ENCODE measurements at regions not wholly inside any gene's neighbourhood (a gene's known extent, or its start where the extent isn't known, plus 50 kb on each side); places are given as distances from the start of the nearest gene placed in this dataset.

DNA sequence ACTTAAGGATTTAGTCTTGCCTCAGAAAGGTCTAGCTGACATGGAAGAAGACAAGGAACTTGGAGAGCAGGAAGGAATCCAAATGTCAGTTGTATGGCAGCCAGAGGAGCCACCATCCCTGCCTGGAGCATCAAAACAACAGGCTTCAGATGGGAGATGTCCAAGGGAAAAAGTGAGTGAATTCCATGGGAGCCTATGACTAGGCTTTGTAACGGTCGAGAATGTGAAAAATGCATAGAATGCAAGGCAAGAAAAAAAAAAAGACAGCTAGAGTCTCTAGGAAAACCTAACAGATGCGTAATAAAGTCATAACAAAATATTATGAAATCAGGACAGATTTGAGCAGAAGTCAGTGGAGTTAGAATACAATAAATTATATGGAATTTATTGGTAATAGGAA lies 183.7 kb upstream of the LSM14A start:
- H3K4me2 ChIP-seq (ENCODE audit: low read length): no peak overlapping the region
- H3K4ac ChIP-seq (ENCODE audit: low read depth, low read length): no peak overlapping the region
- no peaks in the 10 kb centered on the region for H3K4me1 ChIP-seq (ENCODE audit: control insufficient read depth, low read depth, low read length)
- no peak overlapping the region for H2BK5ac ChIP-seq (ENCODE audit: low read length)
- no peak overlapping the region for H2BK120ac ChIP-seq (ENCODE audit: low read depth, low read length)
- DNase-seq: peak; percentile 74
- no peak overlapping the region for H3K4me3 ChIP-seq (ENCODE audit: low read length)
- H2AK5ac ChIP-seq (ENCODE audit: low read length): no peak overlapping the region
- no peaks in the 10 kb centered on the region for H3K27me3 ChIP-seq (ENCODE audit: insufficient read depth, low read length, poor library complexity)
- no peak overlapping the region for H3K27ac ChIP-seq (ENCODE audit: low read depth, low read length)
- WGBS (ENCODE audit: extremely low coverage, insufficient coverage, low lambda C conversion rate): no CpG with 5 or more reads among the region's 3 CpGs
- no peak overlapping the region for H3K23ac ChIP-seq (ENCODE audit: low read length)
- H3K9ac ChIP-seq (ENCODE audit: low read length): no peak overlapping the region
- H3K36me3 ChIP-seq (ENCODE audit: control insufficient read depth, insufficient read depth, low read length): no peaks in the 10 kb centered on the region
- no peaks in the 10 kb centered on the region for H3K79me1 ChIP-seq (ENCODE audit: low read length)
- H3K79me2 ChIP-seq (ENCODE audit: control insufficient read depth, insufficient read depth, low read length): no peaks in the 10 kb centered on the region
- no peak overlapping the region for H2BK15ac ChIP-seq (replicated peaks; ENCODE audit: low read depth)
- H3K18ac ChIP-seq (ENCODE audit: low read length): no peak overlapping the region
- H4K5ac ChIP-seq (ENCODE audit: low read length): no peak overlapping the region
- H3K56ac ChIP-seq (ENCODE audit: low read length): no peak overlapping the region
- no peak overlapping the region for H4K8ac ChIP-seq (ENCODE audit: low read depth, low read length)

GRCh38 chr19:33997690-33998089 lies 174.6 kb upstream of the LSM14A start:
- no peak overlapping the region for H3K27ac ChIP-seq (ENCODE audit: low read depth, low read length)
- DNase-seq: no peak

GRCh38 chr19:33998302-33998701 lies 174.0 kb upstream of the LSM14A start:
- Histone ChIP-seq H3K27me3 (ENCODE audit: insufficient read depth, low read length, poor library complexity) (no peaks in the 10 kb centered on the region), H2BK15ac (replicated peaks; ENCODE audit: low read depth) (no peak overlapping the region), H3K36me3 (ENCODE audit: control insufficient read depth, insufficient read depth, low read length) (no peaks in the 10 kb centered on the region), H3K23ac (ENCODE audit: low read length) (no peak overlapping the region), H2AK5ac (ENCODE audit: low read length) (no peak overlapping the region), H3K79me1 (ENCODE audit: low read length) (no peaks in the 10 kb centered on the region), H4K8ac (ENCODE audit: low read depth, low read length) (no peak overlapping the region), H2BK120ac (ENCODE audit: low read depth, low read length) (no peak overlapping the region), H3K56ac (ENCODE audit: low read length) (no peak overlapping the region), H3K4me3 (ENCODE audit: low read length) (no peak overlapping the region), H3K27ac (ENCODE audit: low read depth, low read length) (no peak overlapping the region), H2BK5ac (ENCODE audit: low read length) (no peak overlapping the region), H4K5ac (ENCODE audit: low read length) (no peak overlapping the region), H3K79me2 (ENCODE audit: control insufficient read depth, insufficient read depth, low read length) (no peaks in the 10 kb centered on the region), H3K4ac (ENCODE audit: low read depth, low read length) (no peak overlapping the region), H3K18ac (ENCODE audit: low read length) (no peak overlapping the region), H3K4me2 (ENCODE audit: low read length) (no peak overlapping the region), H3K4me1 (ENCODE audit: control insufficient read depth, low read depth, low read length) (no peaks in the 10 kb centered on the region), H3K9ac (ENCODE audit: low read length) (no peak overlapping the region)
- no peak for DNase-seq
- no CpG with 5 or more reads among the region's 5 CpGs for WGBS (ENCODE audit: extremely low coverage, insufficient coverage, low lambda C conversion rate)

More at GRCh38 chr19:33997690-33998089, 174.6 kb upstream of the LSM14A start:
- H3K4me2 ChIP-seq (ENCODE audit: low read length): no peak overlapping the region
- no CpG with 5 or more reads among the region's 2 CpGs for WGBS (ENCODE audit: extremely low coverage, insufficient coverage, low lambda C conversion rate)
- no peak overlapping the region for H3K4ac ChIP-seq (ENCODE audit: low read depth, low read length)
- no peak overlapping the region for H3K18ac ChIP-seq (ENCODE audit: low read length)
- no peak overlapping the region for H2BK120ac ChIP-seq (ENCODE audit: low read depth, low read length)
- H3K4me1 ChIP-seq (ENCODE audit: control insufficient read depth, low read depth, low read length): no peaks in the 10 kb centered on the region
- no peak overlapping the region for H2BK15ac ChIP-seq (replicated peaks; ENCODE audit: low read depth)
- no peaks in the 10 kb centered on the region for H3K27me3 ChIP-seq (ENCODE audit: insufficient read depth, low read length, poor library complexity)
- no peak overlapping the region for H2BK5ac ChIP-seq (ENCODE audit: low read length)
- H4K5ac ChIP-seq (ENCODE audit: low read length): no peak overlapping the region
- H3K36me3 ChIP-seq (ENCODE audit: control insufficient read depth, insufficient read depth, low read length): no peaks in the 10 kb centered on the region
- no peak overlapping the region for H2AK5ac ChIP-seq (ENCODE audit: low read length)
- H3K79me1 ChIP-seq (ENCODE audit: low read length): no peaks in the 10 kb centered on the region
- H3K23ac ChIP-seq (ENCODE audit: low read length): no peak overlapping the region
- no peak overlapping the region for H3K9ac ChIP-seq (ENCODE audit: low read length)
- H3K79me2 ChIP-seq (ENCODE audit: control insufficient read depth, insufficient read depth, low read length): no peaks in the 10 kb centered on the region
- H3K56ac ChIP-seq (ENCODE audit: low read length): no peak overlapping the region
- H3K4me3 ChIP-seq (ENCODE audit: low read length): no peak overlapping the region
- H4K8ac ChIP-seq (ENCODE audit: low read depth, low read length): no peak overlapping the region

DNA sequence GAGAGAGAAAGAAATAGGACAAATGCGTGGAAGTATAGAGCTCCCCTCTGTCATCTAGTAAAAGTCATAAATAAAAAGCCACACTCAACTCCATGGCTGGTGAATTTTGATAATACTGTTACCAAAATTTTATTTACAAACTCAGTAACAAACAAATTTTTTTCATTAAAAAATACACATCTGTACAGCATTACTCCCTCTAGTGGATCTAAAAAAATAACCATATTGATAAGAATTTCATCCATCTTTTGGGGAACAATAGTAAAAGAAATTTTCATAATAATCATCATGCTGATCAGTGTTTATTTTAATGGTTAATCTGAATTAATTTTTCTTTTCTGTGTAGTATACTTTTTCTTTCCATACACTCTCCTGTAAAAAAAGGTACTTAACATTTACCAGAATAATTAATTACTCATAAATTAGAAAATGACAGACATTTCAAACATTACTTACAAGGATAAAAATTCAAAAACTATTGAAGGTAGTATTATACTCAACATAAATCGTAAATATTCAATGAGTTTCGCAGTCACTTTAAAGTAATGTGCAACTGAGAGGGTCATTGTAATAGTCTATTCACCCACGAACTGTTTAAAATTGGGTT lies 173.5 kb upstream of the LSM14A start:
- no peak overlapping the region for H3K4ac ChIP-seq (ENCODE audit: low read depth, low read length)
- no peak overlapping the region for H2AK5ac ChIP-seq (ENCODE audit: low read length)
- no peak overlapping the region for H3K4me3 ChIP-seq (ENCODE audit: low read length)
- no peak overlapping the region for H2BK5ac ChIP-seq (ENCODE audit: low read length)
- WGBS (ENCODE audit: extremely low coverage, insufficient coverage, low lambda C conversion rate): 100% methylated on average over 1 of the region's 4 CpGs
- H3K9ac ChIP-seq (ENCODE audit: low read length): no peak overlapping the region
- no peak for DNase-seq
- no peak overlapping the region for H2BK120ac ChIP-seq (ENCODE audit: low read depth, low read length)
- H3K23ac ChIP-seq (ENCODE audit: low read length): no peak overlapping the region
- no peaks in the 10 kb centered on the region for H3K79me2 ChIP-seq (ENCODE audit: control insufficient read depth, insufficient read depth, low read length)
- no peak overlapping the region for H3K56ac ChIP-seq (ENCODE audit: low read length)
- no peak overlapping the region for H3K18ac ChIP-seq (ENCODE audit: low read length)
- H3K4me2 ChIP-seq (ENCODE audit: low read length): no peak overlapping the region
- no peak overlapping the region for H2BK15ac ChIP-seq (replicated peaks; ENCODE audit: low read depth)
- no peak overlapping the region for H4K8ac ChIP-seq (ENCODE audit: low read depth, low read length)
- H4K5ac ChIP-seq (ENCODE audit: low read length): no peak overlapping the region
- no peaks in the 10 kb centered on the region for H3K36me3 ChIP-seq (ENCODE audit: control insufficient read depth, insufficient read depth, low read length)
- no peaks in the 10 kb centered on the region for H3K79me1 ChIP-seq (ENCODE audit: low read length)
- no peaks in the 10 kb centered on the region for H3K4me1 ChIP-seq (ENCODE audit: control insufficient read depth, low read depth, low read length)
- H3K27me3 ChIP-seq (ENCODE audit: insufficient read depth, low read length, poor library complexity): no peaks in the 10 kb centered on the region
- no peak overlapping the region for H3K27ac ChIP-seq (ENCODE audit: low read depth, low read length)

- Histone ChIP-seq H3K23ac (ENCODE audit: low read length) (no peak overlapping the region), H3K36me3 (ENCODE audit: control insufficient read depth, insufficient read depth, low read length) (no peaks in the 10 kb centered on the region), H3K9ac (ENCODE audit: low read length) (no peak overlapping the region), H3K4me1 (ENCODE audit: control insufficient read depth, low read depth, low read length) (no peaks in the 10 kb centered on the region), H3K18ac (ENCODE audit: low read length) (no peak overlapping the region), H4K5ac (ENCODE audit: low read length) (no peak overlapping the region), H3K27ac (ENCODE audit: low read depth, low read length) (no peak overlapping the region), H2BK15ac (replicated peaks; ENCODE audit: low read depth) (no peak overlapping the region), H2BK5ac (ENCODE audit: low read length) (no peak overlapping the region), H3K27me3 (ENCODE audit: insufficient read depth, low read length, poor library complexity) (no peaks in the 10 kb centered on the region), H3K79me2 (ENCODE audit: control insufficient read depth, insufficient read depth, low read length) (no peaks in the 10 kb centered on the region), H2BK120ac (ENCODE audit: low read depth, low read length) (no peak overlapping the region), H3K4me2 (ENCODE audit: low read length) (no peak overlapping the region), H3K4me3 (ENCODE audit: low read length) (no peak overlapping the region), H3K4ac (ENCODE audit: low read depth, low read length) (no peak overlapping the region), H3K79me1 (ENCODE audit: low read length) (no peaks in the 10 kb centered on the region), H3K56ac (ENCODE audit: low read length) (no peak overlapping the region), H2AK5ac (ENCODE audit: low read length) (no peak overlapping the region), H4K8ac (ENCODE audit: low read depth, low read length) (no peak overlapping the region)
- DNase-seq: no peak
- WGBS (ENCODE audit: extremely low coverage, insufficient coverage, low lambda C conversion rate): no CpG with 5 or more reads among the region's 3 CpGs
Measured at GRCh38 chr19:34017024-34017423, 155.3 kb upstream of the LSM14A start.

GRCh38 chr19:34017601-34018000 lies 154.7 kb upstream of the LSM14A start:
- no peak overlapping the region for H3K9ac ChIP-seq (ENCODE audit: low read length)
- H3K23ac ChIP-seq (ENCODE audit: low read length): no peak overlapping the region
- no peak overlapping the region for H2AK5ac ChIP-seq (ENCODE audit: low read length)
- no peak overlapping the region for H3K56ac ChIP-seq (ENCODE audit: low read length)
- no peaks in the 10 kb centered on the region for H3K79me2 ChIP-seq (ENCODE audit: control insufficient read depth, insufficient read depth, low read length)
- no peak overlapping the region for H3K27ac ChIP-seq (ENCODE audit: low read depth, low read length)
- DNase-seq: no peak
- no peak overlapping the region for H4K5ac ChIP-seq (ENCODE audit: low read length)
- H3K4me3 ChIP-seq (ENCODE audit: low read length): no peak overlapping the region
- no CpG with 5 or more reads among the region's 5 CpGs for WGBS (ENCODE audit: extremely low coverage, insufficient coverage, low lambda C conversion rate)
- H4K8ac ChIP-seq (ENCODE audit: low read depth, low read length): no peak overlapping the region
- H3K4me1 ChIP-seq (ENCODE audit: control insufficient read depth, low read depth, low read length): no peaks in the 10 kb centered on the region
- no peak overlapping the region for H2BK15ac ChIP-seq (replicated peaks; ENCODE audit: low read depth)
- no peaks in the 10 kb centered on the region for H3K79me1 ChIP-seq (ENCODE audit: low read length)
- no peak overlapping the region for H3K18ac ChIP-seq (ENCODE audit: low read length)
- no peaks in the 10 kb centered on the region for H3K27me3 ChIP-seq (ENCODE audit: insufficient read depth, low read length, poor library complexity)
- no peak overlapping the region for H2BK5ac ChIP-seq (ENCODE audit: low read length)
- H3K4ac ChIP-seq (ENCODE audit: low read depth, low read length): no peak overlapping the region
- no peak overlapping the region for H2BK120ac ChIP-seq (ENCODE audit: low read depth, low read length)
- H3K4me2 ChIP-seq (ENCODE audit: low read length): no peak overlapping the region
- no peaks in the 10 kb centered on the region for H3K36me3 ChIP-seq (ENCODE audit: control insufficient read depth, insufficient read depth, low read length)
